Inflammatory macrophage (primary cell): ENCODE measurements at regions not wholly inside any gene's neighbourhood (a gene's known extent, or its start where the extent isn't known, plus 50 kb on each side); places are given as distances from the start of the nearest gene placed in this dataset.
"Not testable (repeated sequence)": the region's sequence is repeated elsewhere in the genome, so short reads cannot be mapped to it uniquely, and the experiment has no call there.

Experiments used
- DNase-seq, 2 donors: peaks; one replicate each; pipeline ENCODE4 v3.0.0-alpha.2; 2020 to 2022

- no peak for DNase-seq
These were observed 490.0 kb upstream of the PHF14 start for GRCh38 chr7:10483671-10484070.

GRCh38 chr7:10484767-10485166 lies 488.9 kb upstream of the PHF14 start:
- no peak for DNase-seq

- not testable (repeated sequence) for DNase-seq
These were observed 472.3 kb upstream of the PHF14 start for GRCh38 chr7:10501206-10501884.

GRCh38 chr7:10507032-10507431 lies 466.6 kb upstream of the PHF14 start:
- DNase-seq, result no peak

GRCh38 chr7:10521306-10521705 lies 452.4 kb upstream of the PHF14 start:
- no peak for DNase-seq

- DNase-seq, result not testable (repeated sequence)
These were observed 440.2 kb upstream of the PHF14 start for GRCh38 chr7:10533429-10533828.

- DNase-seq, result no peak
These were observed 437.1 kb upstream of the PHF14 start for GRCh38 chr7:10536561-10536960.

- DNase-seq, result no peak
These were observed 435.9 kb upstream of the PHF14 start for GRCh38 chr7:10537764-10538163.

- no peak for DNase-seq
These were observed 416.3 kb upstream of the PHF14 start for GRCh38 chr7:10557375-10557774.

- no peak for DNase-seq
These were observed 413.2 kb upstream of the PHF14 start for GRCh38 chr7:10560497-10560896.

- no peak for DNase-seq
These were observed 404.8 kb upstream of the PHF14 start for GRCh38 chr7:10568891-10569290.

- DNase-seq, result no peak
These were observed 401.9 kb upstream of the PHF14 start for GRCh38 chr7:10571759-10572158.

GRCh38 chr7:10577866-10578374 lies 395.8 kb upstream of the PHF14 start:
- DNase-seq, result no peak

- DNase-seq, result no peak
These were observed 394.1 kb upstream of the PHF14 start for GRCh38 chr7:10579561-10579960.

- DNase-seq, result no peak
These were observed 388.8 kb upstream of the PHF14 start for GRCh38 chr7:10584886-10585285.

GRCh38 chr7:10588084-10588483 lies 385.6 kb upstream of the PHF14 start:
- DNase-seq, result no peak

- no peak for DNase-seq
These were observed 381.1 kb upstream of the PHF14 start for GRCh38 chr7:10592604-10593003.

- DNase-seq, result no peak
These were observed 380.6 kb upstream of the PHF14 start for GRCh38 chr7:10593080-10593479.

- no peak for DNase-seq
These were observed 376.8 kb upstream of the PHF14 start for GRCh38 chr7:10596827-10597226.

GRCh38 chr7:10604128-10604527 lies 369.5 kb upstream of the PHF14 start:
- DNase-seq, result no peak

- DNase-seq, result no peak
These were observed 360.7 kb upstream of the PHF14 start for GRCh38 chr7:10612950-10613349.

GRCh38 chr7:10618953-10619352 lies 354.7 kb upstream of the PHF14 start:
- no peak for DNase-seq

- no peak for DNase-seq
These were observed 341.0 kb upstream of the PHF14 start for GRCh38 chr7:10632712-10633111.

GRCh38 chr7:10634239-10634638 lies 339.4 kb upstream of the PHF14 start:
- no peak for DNase-seq

GRCh38 chr7:10637991-10638390 lies 335.7 kb upstream of the PHF14 start:
- no peak for DNase-seq
